ENCODE measurements at regions not wholly inside any gene's neighbourhood (a gene's known extent, or its start where the extent isn't known, plus 50 kb on each side); places are given as distances from the start of the nearest gene placed in this dataset.

GRCh38 chr2:104790100-104790811 is 63.7 kb upstream of the POU3F3 start:
- H3K4me3 ChIP-seq (ENCODE audit: low read depth, low read length) = peak overlapping the region; percentile 37
- peak; percentile 58 for DNase-seq (ENCODE audit: low read depth)
- TF ChIP-seq, protein P1, sequence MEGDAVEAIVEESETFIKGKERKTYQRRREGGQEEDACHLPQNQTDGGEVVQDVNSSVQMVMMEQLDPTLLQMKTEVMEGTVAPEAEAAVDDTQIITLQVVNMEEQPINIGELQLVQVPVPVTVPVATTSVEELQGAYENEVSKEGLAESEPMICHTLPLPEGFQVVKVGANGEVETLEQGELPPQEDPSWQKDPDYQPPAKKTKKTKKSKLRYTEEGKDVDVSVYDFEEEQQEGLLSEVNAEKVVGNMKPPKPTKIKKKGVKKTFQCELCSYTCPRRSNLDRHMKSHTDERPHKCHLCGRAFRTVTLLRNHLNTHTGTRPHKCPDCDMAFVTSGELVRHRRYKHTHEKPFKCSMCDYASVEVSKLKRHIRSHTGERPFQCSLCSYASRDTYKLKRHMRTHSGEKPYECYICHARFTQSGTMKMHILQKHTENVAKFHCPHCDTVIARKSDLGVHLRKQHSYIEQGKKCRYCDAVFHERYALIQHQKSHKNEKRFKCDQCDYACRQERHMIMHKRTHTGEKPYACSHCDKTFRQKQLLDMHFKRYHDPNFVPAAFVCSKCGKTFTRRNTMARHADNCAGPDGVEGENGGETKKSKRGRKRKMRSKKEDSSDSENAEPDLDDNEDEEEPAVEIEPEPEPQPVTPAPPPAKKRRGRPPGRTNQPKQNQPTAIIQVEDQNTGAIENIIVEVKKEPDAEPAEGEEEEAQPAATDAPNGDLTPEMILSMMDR (conservative IDR thresholded peaks at IDR 0.05; ENCODE audit: low read depth, low read length) = no peak

- TF ChIP-seq, protein P1 (conservative IDR thresholded peaks at IDR 0.05; ENCODE audit: low read depth, low read length) = no peak
- no peak for DNase-seq (ENCODE audit: low read depth)
- no peak overlapping the region for H3K4me3 ChIP-seq (ENCODE audit: low read depth, low read length)
These were observed 62.9 kb upstream of the POU3F3 start for GRCh38 chr2:104790901-104791495.

- TF ChIP-seq, protein P1 (conservative IDR thresholded peaks at IDR 0.05; ENCODE audit: low read depth, low read length) = no peak
- no peak overlapping the region for H3K4me3 ChIP-seq (ENCODE audit: low read depth, low read length)
- peak; percentile 62 for DNase-seq (ENCODE audit: low read depth)
These were observed 59.9 kb upstream of the POU3F3 start for GRCh38 chr2:104793966-104794365.

DNA sequence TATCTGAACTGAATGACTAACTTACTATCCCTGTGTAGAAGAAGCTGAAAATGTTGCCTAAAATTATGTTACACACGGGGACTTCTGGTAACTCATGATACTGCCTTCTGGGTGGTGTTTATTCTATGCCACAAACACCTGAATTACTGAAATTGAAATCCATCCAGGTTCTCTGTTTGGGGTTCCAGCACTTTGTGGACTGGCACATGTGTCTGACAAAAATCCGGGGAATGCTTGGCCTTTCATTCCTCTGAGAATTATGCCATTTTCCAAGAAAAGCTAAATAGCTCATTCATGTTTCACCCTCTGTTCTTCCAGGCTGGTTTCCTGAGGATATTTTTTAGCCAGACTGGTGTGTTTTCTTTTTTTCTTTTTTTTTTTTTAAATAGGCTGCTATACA is 59.5 kb upstream of the POU3F3 start:
- H3K4me3 ChIP-seq (ENCODE audit: low read depth, low read length) = no peak overlapping the region
- DNase-seq (ENCODE audit: low read depth) = peak; percentile 15
- TF ChIP-seq, protein P1 (conservative IDR thresholded peaks at IDR 0.05; ENCODE audit: low read depth, low read length) = no peak

All from choroid plexus epithelial cell (primary cell).